ENCODE measurements at regions not wholly inside any gene's neighbourhood (a gene's known extent, or its start where the extent isn't known, plus 50 kb on each side); places are given as distances from the start of the nearest gene placed in this dataset.

GRCh38 chr11:127461241-127462064 lies 460.9 kb upstream of the KIRREL3 start:
- no peak for DNase-seq

- no peak for DNase-seq
Observed at GRCh38 chr11:127458561-127458960, 458.0 kb upstream of the KIRREL3 start.

- no peak for DNase-seq
Observed at GRCh38 chr11:127454856-127455255, 454.3 kb upstream of the KIRREL3 start.

GRCh38 chr11:127452533-127452932 lies 452.0 kb upstream of the KIRREL3 start:
- DNase-seq, result no peak

GRCh38 chr11:127451861-127452260 lies 451.3 kb upstream of the KIRREL3 start:
- DNase-seq, result no peak

- DNase-seq, result no peak
Observed at GRCh38 chr11:127448101-127448500, 447.5 kb upstream of the KIRREL3 start.

- DNase-seq, result no peak
Observed at GRCh38 chr11:127445476-127445875, 444.9 kb upstream of the KIRREL3 start.

GRCh38 chr11:127443297-127443696 lies 442.7 kb upstream of the KIRREL3 start:
- no peak for DNase-seq

GRCh38 chr11:127440616-127441015 lies 440.0 kb upstream of the KIRREL3 start:
- DNase-seq, result no peak

GRCh38 chr11:127425281-127425680 lies 424.7 kb upstream of the KIRREL3 start:
- DNase-seq, result no peak

GRCh38 chr11:127424661-127425060 lies 424.1 kb upstream of the KIRREL3 start:
- no peak for DNase-seq

- DNase-seq, result no peak
Observed at GRCh38 chr11:127420139-127420538, 419.6 kb upstream of the KIRREL3 start.

- DNase-seq, result no peak
Observed at GRCh38 chr11:127412722-127413380, 412.3 kb upstream of the KIRREL3 start.

- DNase-seq, result no peak
Observed at GRCh38 chr11:127412234-127412633, 411.7 kb upstream of the KIRREL3 start.

- no peak for DNase-seq
Observed at GRCh38 chr11:127411283-127411682, 410.7 kb upstream of the KIRREL3 start.

- DNase-seq, result no peak
Observed at GRCh38 chr11:127395034-127395433, 394.5 kb upstream of the KIRREL3 start.

GRCh38 chr11:127393460-127393997 lies 393.0 kb upstream of the KIRREL3 start:
- no peak for DNase-seq

- no peak for DNase-seq
Observed at GRCh38 chr11:127392575-127392974, 392.0 kb upstream of the KIRREL3 start.

- no peak for DNase-seq
Observed at GRCh38 chr11:127390465-127390864, 389.9 kb upstream of the KIRREL3 start.

GRCh38 chr11:127385071-127385470 lies 384.5 kb upstream of the KIRREL3 start:
- DNase-seq, result no peak

- no peak for DNase-seq
Observed at GRCh38 chr11:127383026-127383425, 382.5 kb upstream of the KIRREL3 start.

- DNase-seq, result no peak
Observed at GRCh38 chr11:127381247-127381646, 380.7 kb upstream of the KIRREL3 start.

- DNase-seq, result no peak
Observed at GRCh38 chr11:127379686-127380085, 379.1 kb upstream of the KIRREL3 start.

- no peak for DNase-seq
Observed at GRCh38 chr11:127376301-127376700, 375.7 kb upstream of the KIRREL3 start.
